ENCODE measurements at regions not wholly inside any gene's neighbourhood (a gene's known extent, or its start where the extent isn't known, plus 50 kb on each side); places are given as distances from the start of the nearest gene placed in this dataset.

- TF ChIP-seq CTCF (optimal IDR thresholded peaks at IDR 0.05 in 1 of 3, IDR thresholded peaks at IDR 0.05 in 1 of 3, conservative IDR thresholded peaks at IDR 0.05 in 1 of 3; ENCODE audit: extremely low read depth in 1 of 3, insufficient read depth in 2 of 3, low read length in 3 of 3) (no peak), EZH2 (IDR thresholded peaks at IDR 0.05; ENCODE audit: low read length) (no peak)
Measured at GRCh38 chr1:181175356-181175910, 86.9 kb downstream of the IER5 start.
